Hematopoietic multipotent progenitor cell treated with erythropoietin and hydrocortisone succinate and interleukin-3 and kit ligand, for 8 days (in vitro differentiated cells): ENCODE measurements at regions not wholly inside any gene's neighbourhood (a gene's known extent, or its start where the extent isn't known, plus 50 kb on each side); places are given as distances from the start of the nearest gene placed in this dataset.
A peak's percentile ranks its signal among the peaks of the same experiment; 100 is the strongest.

Experiments
- DNase-seq: peaks from one replicate; pipeline ENCODE4 v3.0.0-alpha.2; 2015

GRCh38 chr4:14752341-14753046, 249.8 kb upstream of the CPEB2 start:
- DNase-seq, result no peak

- no peak for DNase-seq
Measured at GRCh38 chr4:14767142-14767541, 235.1 kb upstream of the CPEB2 start.

DNA sequence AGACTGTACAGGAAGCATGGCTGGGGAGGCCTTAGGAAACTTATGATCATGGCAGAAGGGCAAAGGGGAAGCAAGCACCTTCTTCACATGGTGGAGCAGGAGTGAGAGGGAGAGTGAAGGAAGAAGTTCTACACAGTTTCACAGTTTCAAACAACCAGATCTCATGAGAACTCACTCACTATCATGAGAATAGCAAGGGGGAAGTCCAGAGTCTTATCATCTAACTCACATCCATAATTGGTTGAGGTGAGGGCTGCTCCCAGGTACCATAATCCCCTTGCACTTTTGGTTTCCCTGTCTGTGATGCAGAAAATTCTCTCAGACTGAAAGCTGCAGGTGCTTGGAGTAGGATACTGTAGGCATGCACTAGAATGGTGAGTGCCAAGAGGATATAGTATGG, 233.8 kb upstream of the CPEB2 start:
- DNase-seq, result no peak

GRCh38 chr4:14769993-14770392, 232.3 kb upstream of the CPEB2 start:
- no peak for DNase-seq

DNA sequence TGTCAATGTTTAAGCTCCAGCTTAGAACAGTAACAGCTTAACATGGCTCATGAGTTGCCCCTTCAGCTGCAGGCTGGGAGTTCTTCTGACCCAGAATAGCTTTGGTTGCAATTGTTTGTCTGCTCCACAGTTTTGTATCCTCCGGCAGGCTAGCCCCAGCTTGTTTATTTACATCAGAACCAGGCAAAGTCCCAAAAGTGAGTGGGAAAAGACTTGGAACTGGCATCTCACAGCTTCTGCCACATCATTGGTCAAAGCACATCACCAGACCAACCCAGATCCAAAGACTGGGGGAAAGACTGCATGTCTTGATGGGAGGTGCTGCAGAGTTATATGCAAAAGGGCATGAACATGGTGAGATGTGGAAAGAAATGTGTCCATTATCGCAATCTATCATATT, 231.2 kb upstream of the CPEB2 start:
- no peak for DNase-seq

- DNase-seq, result no peak
Measured at GRCh38 chr4:14771504-14772175, 230.6 kb upstream of the CPEB2 start.

DNA sequence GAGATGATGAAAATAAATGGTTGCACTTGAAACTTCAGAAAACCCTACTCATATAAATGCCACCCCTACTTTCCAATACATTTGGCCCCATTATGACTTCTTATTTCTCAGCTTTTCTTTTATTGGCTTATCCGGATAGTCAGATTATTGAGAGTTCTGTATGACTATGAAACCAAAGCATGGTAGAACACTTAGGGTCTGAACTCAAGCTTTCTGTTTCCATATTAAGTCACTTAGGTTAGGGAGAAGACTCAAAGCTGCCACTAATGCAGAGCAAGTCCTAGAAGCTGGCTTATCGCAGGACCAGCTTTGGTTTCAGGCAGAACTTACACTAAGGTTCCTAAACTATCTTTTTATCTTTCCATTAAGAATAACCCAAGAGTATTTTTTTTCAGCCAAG, 229.9 kb upstream of the CPEB2 start:
- no peak for DNase-seq

- DNase-seq, result no peak
Measured at GRCh38 chr4:14783011-14783877, 219.0 kb upstream of the CPEB2 start.

DNA sequence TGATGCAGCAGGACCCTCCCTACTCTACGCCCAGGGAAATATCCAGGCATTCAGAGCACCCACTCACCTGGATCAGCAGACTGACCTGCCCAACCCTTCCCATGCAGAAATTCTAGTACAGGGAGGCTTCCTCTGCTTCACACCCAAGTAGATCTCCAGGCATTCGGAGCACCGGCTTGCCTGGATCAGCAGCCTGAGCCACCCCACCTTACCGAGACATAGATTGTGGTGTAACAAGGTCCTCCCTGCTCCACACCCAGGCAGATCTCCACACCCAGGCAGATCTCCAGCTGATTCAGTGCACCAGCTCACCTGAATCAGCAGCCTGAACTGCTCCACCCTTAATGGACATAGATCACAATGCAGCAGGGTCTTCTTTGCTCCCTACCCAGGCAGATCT, 215.1 kb upstream of the CPEB2 start:
- DNase-seq, result no peak

DNA sequence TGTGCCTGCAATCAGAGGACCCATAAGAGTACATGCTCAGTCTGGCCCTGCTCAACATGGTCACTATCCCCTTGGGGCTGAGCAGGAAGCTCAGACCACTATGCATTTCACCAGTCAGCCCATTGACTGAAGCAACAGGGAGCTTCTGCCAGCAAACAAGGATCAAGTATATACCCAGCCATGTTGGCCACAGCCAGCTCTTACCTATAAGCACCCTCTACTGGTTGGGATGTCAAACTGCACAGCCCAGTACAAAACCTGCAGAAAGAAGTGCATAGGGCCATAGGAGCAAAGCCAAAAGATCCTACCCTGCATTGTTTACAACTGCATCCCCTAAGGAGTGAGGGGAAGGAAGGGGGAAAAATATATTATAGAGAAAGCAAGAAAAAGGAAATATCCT, 214.4 kb upstream of the CPEB2 start:
- peak; percentile 24 for DNase-seq

DNA sequence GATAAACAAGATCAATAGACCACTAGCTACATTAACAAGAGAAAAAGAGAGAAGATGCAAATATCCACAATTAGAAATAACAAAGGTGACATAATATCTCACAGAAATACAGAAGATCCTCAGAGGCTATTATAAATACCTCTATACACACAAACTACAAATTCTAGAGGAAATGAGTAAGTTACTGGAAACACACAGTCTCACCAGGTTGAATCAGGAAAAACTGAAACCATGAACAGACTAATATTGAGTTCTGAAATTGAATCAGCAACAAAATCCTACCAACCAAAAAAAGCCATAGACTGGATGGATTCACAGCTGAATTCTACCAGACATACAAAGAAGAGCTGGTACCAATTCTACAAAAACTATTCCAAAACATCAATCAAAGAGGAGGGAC, 211.8 kb upstream of the CPEB2 start:
- no peak for DNase-seq

GRCh38 chr4:14792702-14793227, 209.5 kb upstream of the CPEB2 start:
- no peak for DNase-seq

DNA sequence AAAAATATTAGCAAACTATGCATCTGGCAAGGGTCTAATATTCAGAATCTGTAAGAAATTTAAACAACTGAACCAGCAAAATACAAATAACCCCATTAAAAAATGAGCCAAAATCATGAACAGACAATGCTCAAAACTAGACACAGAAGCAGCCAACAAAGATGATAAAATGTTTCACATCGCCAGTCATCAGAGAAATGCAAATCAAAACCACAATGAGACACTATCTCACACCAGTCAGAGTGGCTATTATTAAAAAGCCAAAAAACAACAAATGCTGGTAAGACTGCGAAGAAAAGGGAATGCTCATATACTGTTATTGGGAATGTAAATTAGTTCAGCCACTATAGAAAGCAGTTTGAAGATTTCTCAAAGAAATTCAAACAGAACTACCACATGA, 201.3 kb upstream of the CPEB2 start:
- DNase-seq, result no peak

- DNase-seq, result no peak
Measured at GRCh38 chr4:14802596-14802995, 199.7 kb upstream of the CPEB2 start.

DNA sequence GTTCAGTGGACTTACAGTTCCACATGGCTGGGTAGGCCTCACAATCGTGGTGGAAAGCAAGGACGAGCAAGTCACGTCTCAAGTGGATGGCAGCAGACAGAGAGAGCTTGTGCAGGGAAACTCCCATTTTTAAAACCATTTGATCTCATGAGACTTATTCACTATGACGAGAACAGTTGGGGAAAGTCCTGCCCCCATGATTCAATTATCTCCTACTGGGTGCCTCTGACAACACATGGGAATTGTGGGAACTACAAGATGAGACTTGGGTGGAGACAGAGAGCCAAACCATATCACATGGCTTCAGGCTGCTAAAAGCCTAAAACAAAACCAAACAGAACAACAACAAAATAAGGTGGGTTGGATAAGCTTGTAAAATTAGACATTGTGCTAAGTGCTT, 194.4 kb upstream of the CPEB2 start:
- DNase-seq, result no peak

- DNase-seq, result no peak
Measured at GRCh38 chr4:14809203-14809602, 193.1 kb upstream of the CPEB2 start.

DNA sequence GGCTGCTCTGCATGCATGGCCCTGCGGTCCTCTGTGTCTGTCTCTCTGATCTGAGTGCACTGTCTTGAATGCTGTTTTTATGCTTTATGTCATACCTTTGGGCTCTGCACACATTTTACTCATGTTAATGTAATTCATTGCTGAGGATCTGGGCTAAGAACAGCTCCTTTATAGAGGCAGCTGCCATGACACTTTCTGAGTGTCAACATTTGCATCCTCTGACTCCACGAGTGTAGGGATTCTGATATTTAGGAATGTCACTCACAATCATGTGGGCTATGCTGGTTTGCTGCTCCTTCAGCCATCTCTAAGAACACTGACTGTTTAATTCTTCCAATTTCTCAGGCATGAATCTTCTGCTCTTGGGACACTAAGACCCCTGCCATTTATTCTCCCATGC, 192.2 kb upstream of the CPEB2 start:
- DNase-seq, result no peak

GRCh38 chr4:14810568-14810967, 191.7 kb upstream of the CPEB2 start:
- no peak for DNase-seq

GRCh38 chr4:14812101-14812500, 190.2 kb upstream of the CPEB2 start:
- DNase-seq, result no peak

- no peak for DNase-seq
Measured at GRCh38 chr4:14816623-14817261, 185.5 kb upstream of the CPEB2 start.

- no peak for DNase-seq
Measured at GRCh38 chr4:14824189-14824588, 178.1 kb upstream of the CPEB2 start.

DNA sequence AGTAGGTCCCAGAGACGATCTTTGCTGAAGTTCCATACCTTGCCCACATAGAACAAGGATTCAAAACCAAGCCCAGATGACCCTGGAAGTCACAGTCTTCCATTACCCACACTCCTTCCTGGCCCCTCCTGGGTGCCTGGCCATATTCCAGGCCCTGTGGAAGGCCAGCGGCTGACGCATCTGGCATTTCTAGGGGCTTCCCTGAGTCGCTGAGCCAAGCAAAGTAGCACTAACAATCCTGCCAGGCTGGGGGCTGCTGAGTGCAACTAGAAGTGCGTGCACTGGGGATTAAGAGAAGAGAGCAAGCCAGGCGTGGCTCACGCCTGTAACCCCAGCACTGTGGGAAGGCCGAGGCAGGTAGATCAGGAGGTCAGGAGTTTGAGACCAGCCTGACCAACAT, 175.2 kb upstream of the CPEB2 start:
- no peak for DNase-seq

GRCh38 chr4:14829795-14830194, 172.5 kb upstream of the CPEB2 start:
- no peak for DNase-seq
